Fibroblast of skin of back (primary cell): ENCODE measurements at regions not wholly inside any gene's neighbourhood (a gene's known extent, or its start where the extent isn't known, plus 50 kb on each side); places are given as distances from the start of the nearest gene placed in this dataset.

Experiments used
- DNase-seq: peaks from one replicate; pipeline ENCODE4 v3.0.0-alpha.2; 2013

GRCh38 chr18:68462766-68463165, 252.1 kb downstream of the TMX3 start:
- no peak for DNase-seq

GRCh38 chr18:68462148-68462547, 252.8 kb downstream of the TMX3 start:
- DNase-seq = no peak

GRCh38 chr18:68461481-68462018, 253.4 kb downstream of the TMX3 start:
- no peak for DNase-seq

GRCh38 chr18:68459968-68460367, 254.9 kb downstream of the TMX3 start:
- no peak for DNase-seq

- peak; percentile 46 for DNase-seq
Measured at GRCh38 chr18:68456985-68457384, 257.9 kb downstream of the TMX3 start.

- DNase-seq = no peak
Measured at GRCh38 chr18:68455229-68455603, 259.7 kb downstream of the TMX3 start.

- DNase-seq = peak; percentile 83
Measured at GRCh38 chr18:68454511-68455228, 260.2 kb downstream of the TMX3 start.

GRCh38 chr18:68449292-68449691, 265.6 kb downstream of the TMX3 start:
- peak; percentile 46 for DNase-seq

- DNase-seq = peak; percentile 68
Measured at GRCh38 chr18:68448736-68449135, 266.2 kb downstream of the TMX3 start.

GRCh38 chr18:68447286-68447685, 267.6 kb downstream of the TMX3 start:
- peak; percentile 66 for DNase-seq

GRCh38 chr18:68445668-68446426, 269.1 kb downstream of the TMX3 start:
- DNase-seq = no peak

GRCh38 chr18:68445136-68445535, 269.8 kb downstream of the TMX3 start:
- DNase-seq = no peak

- DNase-seq = no peak
Measured at GRCh38 chr18:68441241-68441640, 273.7 kb downstream of the TMX3 start.

- DNase-seq = no peak
Measured at GRCh38 chr18:68440433-68440832, 274.5 kb downstream of the TMX3 start.

GRCh38 chr18:68439642-68440041, 275.3 kb downstream of the TMX3 start:
- no peak for DNase-seq

GRCh38 chr18:68438983-68439382, 275.9 kb downstream of the TMX3 start:
- DNase-seq = peak; percentile 87

- no peak for DNase-seq
Measured at GRCh38 chr18:68438536-68438935, 276.4 kb downstream of the TMX3 start.

- no peak for DNase-seq
Measured at GRCh38 chr18:68436485-68436884, 278.4 kb downstream of the TMX3 start.

GRCh38 chr18:68435581-68435980, 279.3 kb downstream of the TMX3 start:
- DNase-seq = peak; percentile 54

- DNase-seq = no peak
Measured at GRCh38 chr18:68431922-68432198, 283.0 kb downstream of the TMX3 start.

- peak; percentile 84 for DNase-seq
Measured at GRCh38 chr18:68431111-68431921, 283.6 kb downstream of the TMX3 start.

- peak; percentile 74 for DNase-seq
Measured at GRCh38 chr18:68429841-68430240, 285.1 kb downstream of the TMX3 start.

- no peak for DNase-seq
Measured at GRCh38 chr18:68429111-68429510, 285.8 kb downstream of the TMX3 start.
